ENCODE measurements at regions not wholly inside any gene's neighbourhood (a gene's known extent, or its start where the extent isn't known, plus 50 kb on each side); places are given as distances from the start of the nearest gene placed in this dataset.

- Histone ChIP-seq H3K9me3 (ENCODE audit: control insufficient read depth in 4 of 4, low read length in 3 of 4) (no peaks in the 10 kb centered on the region), H3K36me3 (ENCODE audit: control insufficient read depth in 4 of 4, insufficient read depth in 3 of 4, low read depth in 1 of 4, low read length in 3 of 4) (peaks cover 0 to 5% (median 2%) of the 10 kb centered on the region in 4 donors), H3K9ac (ENCODE audit: low read depth in 1 of 2, low read length in 2 of 2) (no peak overlapping the region), H3K4me3 (ENCODE audit: low read depth in 1 of 3, low read length in 3 of 3) (no peak overlapping the region), H3K4me1 (ENCODE audit: control insufficient read depth in 4 of 4, insufficient read depth in 4 of 4, low read length in 3 of 4) (peaks cover 20 to 54% (median 41%) of the 10 kb centered on the region in 4 donors), H3K27me3 (ENCODE audit: control insufficient read depth in 4 of 4, insufficient read depth in 4 of 4, low read length in 3 of 4) (no peaks in the 10 kb centered on the region), H3K27ac (ENCODE audit: low read depth in 1 of 2, low read length in 2 of 2) (peak overlapping the region; percentile 64 to 72)
- no peak for DNase-seq (ENCODE audit: low spot score)
- TF ChIP-seq MAX (IDR thresholded peaks at IDR 0.05) = peak; percentile 57
- TF ChIP-seq NR2F2 (IDR thresholded peaks at IDR 0.05) = peak; percentile 69
- peak; percentile 19 for TF ChIP-seq ZBTB33 (IDR thresholded peaks at IDR 0.05)
- TF ChIP-seq HNF4G (IDR thresholded peaks at IDR 0.05) = no peak
- peak; percentile 17 to 46 for TF ChIP-seq RAD21 (IDR thresholded peaks at IDR 0.05)
- TF ChIP-seq GABPA (IDR thresholded peaks at IDR 0.05 in 1 of 2, conservative IDR thresholded peaks at IDR 0.05 in 1 of 2) = no peak
- peak; percentile 47 for TF ChIP-seq REST (IDR thresholded peaks at IDR 0.05)
- TF ChIP-seq EGR1 (IDR thresholded peaks at IDR 0.05; ENCODE audit: low read depth in 2 of 2) = peak in 1 of 2 donors; percentile 8
- peak; percentile 90 for TF ChIP-seq FOXA1 (IDR thresholded peaks at IDR 0.05)
- peak; percentile 72 to 79 for TF ChIP-seq RXRA (IDR thresholded peaks at IDR 0.05)
- TF ChIP-seq YY1 (IDR thresholded peaks at IDR 0.05) = peak; percentile 94
- peak; percentile 96 for TF ChIP-seq FOXA2 (IDR thresholded peaks at IDR 0.05)
- TF ChIP-seq JUND (IDR thresholded peaks at IDR 0.05) = peak in 1 of 2 donors; percentile 66
- no peak for TF ChIP-seq ATF3 (IDR thresholded peaks at IDR 0.05)
- no peak for TF ChIP-seq TAF1 (conservative IDR thresholded peaks at IDR 0.05)
- peak; percentile 66 for TF ChIP-seq SP1 (IDR thresholded peaks at IDR 0.05)
- peak; percentile 59 to 71 for TF ChIP-seq HNF4A (conservative IDR thresholded peaks at IDR 0.05)
- no peak for TF ChIP-seq CTCF (IDR thresholded peaks at IDR 0.05; ENCODE audit: low read depth, low read length, missing input control)
- 26% methylated on average over 1 of the region's 1 CpG for WGBS
Observed at GRCh38 chr3:124635169-124635539, 95.1 kb upstream of the UMPS start.

All from liver (tissue), 8 donors.